HepG2 (cell line): ENCODE measurements at regions not wholly inside any gene's neighbourhood (a gene's known extent, or its start where the extent isn't known, plus 50 kb on each side); places are given as distances from the start of the nearest gene placed in this dataset.

Experiments used
- AGO1 ChIP-seq: fragments of 200-400 bp; formaldehyde crosslinking; IDR thresholded peaks from 2 replicates; pipeline ENCODE4 v1.6.1; 2017; ENCODE audit warnings: mild to moderate bottlenecking, low read depth, low read length, moderate library complexity; ENCODE audit not compliant: poor library complexity, severe bottlenecking
- ARID4A ChIP-seq: sonication (generic); formaldehyde crosslinking; IDR thresholded peaks from 2 replicates; pipeline ENCODE4 v1.5.0; 2020; ENCODE audit warnings: mild to moderate bottlenecking, missing genetic modification reagents, borderline replicate concordance
- CSRNP2 ChIP-seq: sonication (generic); formaldehyde crosslinking; conservative IDR thresholded peaks from 2 replicates; pipeline ENCODE4 v1.8.0; 2022; ENCODE audit warnings: low read depth, missing genetic modification reagents
- EP300 ChIP-seq, 3 experiments: sonication (generic) in 1 of 3; formaldehyde crosslinking in 1 of 3; IDR thresholded peaks; 2 replicates each; pipeline versions ENCODE4 v1.5.1 to v1.6.1; 2011 to 2020; ENCODE audit warnings: low read depth in 2 of 3, low read length in 2 of 3, borderline replicate concordance in 1 of 3, improper control_type of control experiment in 1 of 3, mild to moderate bottlenecking in 1 of 3, missing genetic modification reagents in 1 of 3, moderate library complexity in 1 of 3
- FOXA1 ChIP-seq, 2 experiments: fragments of 450-650 bp in 1 of 2; sonication (generic) in 1 of 2; formaldehyde crosslinking in 1 of 2; IDR thresholded peaks; 2 replicates each; pipeline versions ENCODE4 v1.4.0 to v1.6.1; 2016 to 2020; ENCODE audit warnings: missing genetic modification reagents in 1 of 2
- GABPB1 ChIP-seq: IDR thresholded peaks from 2 replicates; pipeline ENCODE4 v1.6.1; 2016; ENCODE audit warnings: mild to moderate bottlenecking, missing genetic modification reagents, moderate library complexity, missing compliant biosample characterization
- HMGA1 ChIP-seq: sonication (generic); formaldehyde crosslinking; conservative IDR thresholded peaks from 2 replicates; pipeline ENCODE4 v1.4.0; 2020; ENCODE audit warnings: missing genetic modification reagents
- KAT8 ChIP-seq: IDR thresholded peaks from 2 replicates; pipeline ENCODE4 v1.6.1; 2016; ENCODE audit warnings: missing genetic modification reagents, missing compliant biosample characterization
- MEIS2 ChIP-seq: sonication (generic); formaldehyde crosslinking; IDR thresholded peaks from 2 replicates; pipeline ENCODE4 v1.9.0; 2021; ENCODE audit warnings: mild to moderate bottlenecking, missing genetic modification reagents
- MLXIP ChIP-seq: sonication (generic); formaldehyde crosslinking; IDR thresholded peaks from 2 replicates; pipeline ENCODE4 v1.9.0; 2021; ENCODE audit warnings: missing genetic modification reagents, borderline replicate concordance
- NR2F6 ChIP-seq, 2 experiments: IDR thresholded peaks; 2 replicates each; pipeline ENCODE4 v1.6.1; 2016; ENCODE audit warnings: antibody characterized with exemption in 1 of 2, mild to moderate bottlenecking in 1 of 2
- PPARG ChIP-seq: conservative IDR thresholded peaks from 2 replicates; pipeline ENCODE4 v1.6.1; 2016; ENCODE audit warnings: missing biosample characterization, missing genetic modification reagents
- SP5 ChIP-seq: IDR thresholded peaks from 2 replicates; pipeline ENCODE4 v1.6.1; 2016; ENCODE audit warnings: low read depth, borderline replicate concordance
- TEAD3 ChIP-seq: optimal IDR thresholded peaks from 2 replicates; pipeline ENCODE3; 2016; ENCODE audit warnings: borderline replicate concordance
- ZNF12 ChIP-seq: sonication (generic); formaldehyde crosslinking; IDR thresholded peaks from 2 replicates; pipeline ENCODE4 v1.5.0; 2020; ENCODE audit warnings: missing genetic modification reagents
- ZNF574 ChIP-seq: sonication (generic); formaldehyde crosslinking; IDR thresholded peaks from 2 replicates; pipeline ENCODE4 v1.4.0; 2020; ENCODE audit warnings: missing genetic modification reagents
- ZNF709 ChIP-seq: sonication (generic); formaldehyde crosslinking; IDR thresholded peaks from 2 replicates; pipeline ENCODE4 v1.5.0; 2020; ENCODE audit warnings: mild to moderate bottlenecking, missing genetic modification reagents
- ZSCAN9 ChIP-seq: IDR thresholded peaks from 2 replicates; pipeline ENCODE4 v1.6.1; 2016; ENCODE audit warnings: borderline replicate concordance

- TF ChIP-seq EP300 (IDR thresholded peaks at IDR 0.05; ENCODE audit: low read depth in 2 of 2, low read length in 2 of 2) (peak in 1 of 2 experiments; percentile 25; a peak in 1 of 4 replicates), EP300 (CRISPR knock-in tag; IDR thresholded peaks at IDR 0.05; ENCODE audit: borderline replicate concordance) (peak; percentile 44; the same call in 1 of the 2 replicates), FOXA1 (IDR thresholded peaks at IDR 0.05) (0 out of 2 replicates have a peak, but pooled peaks have one; percentile 35), FOXA1 (CRISPR knock-in tag; IDR thresholded peaks at IDR 0.05) (peak; percentile 96), ZNF574 (CRISPR knock-in tag) (peak; percentile 44), NR2F6 (IDR thresholded peaks at IDR 0.05) (no peak), NR2F6 (CRISPR knock-in tag; IDR thresholded peaks at IDR 0.05) (peak; percentile 62), ZNF12 (CRISPR knock-in tag) (peak; percentile 35; the same call in 1 of the 2 replicates), ARID4A (CRISPR knock-in tag) (0 out of 2 replicates have a peak, but pooled peaks have one; percentile 36), ZSCAN9 (CRISPR knock-in tag) (no peak), GABPB1 (peak; percentile 62; the same call in 1 of the 2 replicates), MLXIP (no peak), AGO1 (no peak), PPARG (0 out of 2 replicates have a peak, but pooled peaks have one; percentile 35), CSRNP2 (no peak), MEIS2 (CRISPR knock-in tag) (0 out of 2 replicates have a peak, but pooled peaks have one; percentile 54), ZNF709 (CRISPR knock-in tag) (no peak), KAT8 (peak; percentile 86), TEAD3 (CRISPR knock-in tag) (peak; percentile 61), HMGA1 (CRISPR knock-in tag) (no peak), SP5 (CRISPR knock-in tag) (peak; percentile 31; the same call in 1 of the 2 replicates)
Measured at GRCh38 chr6:151716526-151716932, 91.0 kb upstream of the ESR1 start (continued).
